ENCODE measurements at regions not wholly inside any gene's neighbourhood (a gene's known extent, or its start where the extent isn't known, plus 50 kb on each side); places are given as distances from the start of the nearest gene placed in this dataset.

GRCh38 chr10:129163531-129163930, 303.5 kb upstream of the MGMT start:
- no peak for TF ChIP-seq POLR2A (IDR thresholded peaks at IDR 0.05)
- TF ChIP-seq CTCF (IDR thresholded peaks at IDR 0.05), result no peak
- Histone ChIP-seq H3K36me3 (no peaks in the 10 kb centered on the region), H3K27me3 (no peaks in the 10 kb centered on the region), H3K4me1 (no peaks in the 10 kb centered on the region), H3K27ac (no peak overlapping the region), H3K4me3 (no peak overlapping the region), H3K9me3 (peaks cover 0 to 2% of the 10 kb centered on the region in 2 donors)
- DNase-seq, result no peak
- intact Hi-C loops (cut with DNase I; ENCODE audit: low total_unique reads), result no loop called here

- H3K36me3 ChIP-seq, result no peaks in the 10 kb centered on the region
- TF ChIP-seq POLR2A (IDR thresholded peaks at IDR 0.05) (no peak), CTCF (IDR thresholded peaks at IDR 0.05) (no peak)
- intact Hi-C loops (cut with DNase I; ENCODE audit: low total_unique reads), result no loop called here
- no peaks in the 10 kb centered on the region for H3K27me3 ChIP-seq
- H3K27ac ChIP-seq, result no peak overlapping the region
- DNase-seq, result no peak
- H3K4me3 ChIP-seq, result no peak overlapping the region
- no peaks in the 10 kb centered on the region for H3K4me1 ChIP-seq
- H3K9me3 ChIP-seq, result no peaks in the 10 kb centered on the region
These were observed 301.8 kb upstream of the MGMT start for GRCh38 chr10:129165076-129165720.

- Histone ChIP-seq H3K36me3 (no peaks in the 10 kb centered on the region), H3K9me3 (no peaks in the 10 kb centered on the region), H3K4me3 (no peak overlapping the region), H3K27ac (no peak overlapping the region), H3K4me1 (no peaks in the 10 kb centered on the region), H3K27me3 (no peaks in the 10 kb centered on the region)
- no peak for TF ChIP-seq CTCF (IDR thresholded peaks at IDR 0.05)
- no peak for TF ChIP-seq POLR2A (IDR thresholded peaks at IDR 0.05)
- DNase-seq, result no peak
- intact Hi-C loops (cut with DNase I; ENCODE audit: low total_unique reads), result no loop called here
These were observed 301.3 kb upstream of the MGMT start for GRCh38 chr10:129165770-129166169.

- Histone ChIP-seq H3K4me1 (no peaks in the 10 kb centered on the region), H3K4me3 (no peak overlapping the region), H3K36me3 (no peaks in the 10 kb centered on the region), H3K27me3 (no peaks in the 10 kb centered on the region), H3K27ac (no peak overlapping the region), H3K9me3 (no peaks in the 10 kb centered on the region)
- DNase-seq, result no peak
- no peak for TF ChIP-seq POLR2A (IDR thresholded peaks at IDR 0.05)
- TF ChIP-seq CTCF (IDR thresholded peaks at IDR 0.05), result no peak
- intact Hi-C loops (cut with DNase I; ENCODE audit: low total_unique reads), result no loop called here
These were observed 298.4 kb upstream of the MGMT start for GRCh38 chr10:129168660-129169059.

GRCh38 chr10:129169115-129169514, 297.9 kb upstream of the MGMT start:
- H3K4me1 ChIP-seq, result no peaks in the 10 kb centered on the region
- no peaks in the 10 kb centered on the region for H3K9me3 ChIP-seq
- no peaks in the 10 kb centered on the region for H3K27me3 ChIP-seq
- H3K36me3 ChIP-seq, result no peaks in the 10 kb centered on the region
- no peak overlapping the region for H3K27ac ChIP-seq
- TF ChIP-seq CTCF (IDR thresholded peaks at IDR 0.05) (no peak), POLR2A (IDR thresholded peaks at IDR 0.05) (no peak)
- H3K4me3 ChIP-seq, result no peak overlapping the region
- intact Hi-C loops (cut with DNase I; ENCODE audit: low total_unique reads), result no loop called here
- DNase-seq, result no peak

Data from uterus (tissue), 3 donors.